ENCODE measurements at regions not wholly inside any gene's neighbourhood (a gene's known extent, or its start where the extent isn't known, plus 50 kb on each side); places are given as distances from the start of the nearest gene placed in this dataset.

GRCh38 chr5:111649516-111649915 is 107.5 kb downstream of the NREP start:
- TF ChIP-seq, protein P1, sequence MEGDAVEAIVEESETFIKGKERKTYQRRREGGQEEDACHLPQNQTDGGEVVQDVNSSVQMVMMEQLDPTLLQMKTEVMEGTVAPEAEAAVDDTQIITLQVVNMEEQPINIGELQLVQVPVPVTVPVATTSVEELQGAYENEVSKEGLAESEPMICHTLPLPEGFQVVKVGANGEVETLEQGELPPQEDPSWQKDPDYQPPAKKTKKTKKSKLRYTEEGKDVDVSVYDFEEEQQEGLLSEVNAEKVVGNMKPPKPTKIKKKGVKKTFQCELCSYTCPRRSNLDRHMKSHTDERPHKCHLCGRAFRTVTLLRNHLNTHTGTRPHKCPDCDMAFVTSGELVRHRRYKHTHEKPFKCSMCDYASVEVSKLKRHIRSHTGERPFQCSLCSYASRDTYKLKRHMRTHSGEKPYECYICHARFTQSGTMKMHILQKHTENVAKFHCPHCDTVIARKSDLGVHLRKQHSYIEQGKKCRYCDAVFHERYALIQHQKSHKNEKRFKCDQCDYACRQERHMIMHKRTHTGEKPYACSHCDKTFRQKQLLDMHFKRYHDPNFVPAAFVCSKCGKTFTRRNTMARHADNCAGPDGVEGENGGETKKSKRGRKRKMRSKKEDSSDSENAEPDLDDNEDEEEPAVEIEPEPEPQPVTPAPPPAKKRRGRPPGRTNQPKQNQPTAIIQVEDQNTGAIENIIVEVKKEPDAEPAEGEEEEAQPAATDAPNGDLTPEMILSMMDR (IDR thresholded peaks at IDR 0.05) = no peak
- TF ChIP-seq, protein P2, sequence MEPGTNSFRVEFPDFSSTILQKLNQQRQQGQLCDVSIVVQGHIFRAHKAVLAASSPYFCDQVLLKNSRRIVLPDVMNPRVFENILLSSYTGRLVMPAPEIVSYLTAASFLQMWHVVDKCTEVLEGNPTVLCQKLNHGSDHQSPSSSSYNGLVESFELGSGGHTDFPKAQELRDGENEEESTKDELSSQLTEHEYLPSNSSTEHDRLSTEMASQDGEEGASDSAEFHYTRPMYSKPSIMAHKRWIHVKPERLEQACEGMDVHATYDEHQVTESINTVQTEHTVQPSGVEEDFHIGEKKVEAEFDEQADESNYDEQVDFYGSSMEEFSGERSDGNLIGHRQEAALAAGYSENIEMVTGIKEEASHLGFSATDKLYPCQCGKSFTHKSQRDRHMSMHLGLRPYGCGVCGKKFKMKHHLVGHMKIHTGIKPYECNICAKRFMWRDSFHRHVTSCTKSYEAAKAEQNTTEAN (CRISPR knock-in tag; IDR thresholded peaks at IDR 0.05) = no peak
- no peak for TF ChIP-seq FOXP1 (CRISPR knock-in tag; IDR thresholded peaks at IDR 0.05; ENCODE audit: borderline replicate concordance)
- TF ChIP-seq ZSCAN18 (CRISPR knock-in tag; IDR thresholded peaks at IDR 0.05) = no peak
- no peak for TF ChIP-seq NR1H2 (CRISPR knock-in tag; IDR thresholded peaks at IDR 0.05)
